ENCODE measurements at regions not wholly inside any gene's neighbourhood (a gene's known extent, or its start where the extent isn't known, plus 50 kb on each side); places are given as distances from the start of the nearest gene placed in this dataset.

DNA sequence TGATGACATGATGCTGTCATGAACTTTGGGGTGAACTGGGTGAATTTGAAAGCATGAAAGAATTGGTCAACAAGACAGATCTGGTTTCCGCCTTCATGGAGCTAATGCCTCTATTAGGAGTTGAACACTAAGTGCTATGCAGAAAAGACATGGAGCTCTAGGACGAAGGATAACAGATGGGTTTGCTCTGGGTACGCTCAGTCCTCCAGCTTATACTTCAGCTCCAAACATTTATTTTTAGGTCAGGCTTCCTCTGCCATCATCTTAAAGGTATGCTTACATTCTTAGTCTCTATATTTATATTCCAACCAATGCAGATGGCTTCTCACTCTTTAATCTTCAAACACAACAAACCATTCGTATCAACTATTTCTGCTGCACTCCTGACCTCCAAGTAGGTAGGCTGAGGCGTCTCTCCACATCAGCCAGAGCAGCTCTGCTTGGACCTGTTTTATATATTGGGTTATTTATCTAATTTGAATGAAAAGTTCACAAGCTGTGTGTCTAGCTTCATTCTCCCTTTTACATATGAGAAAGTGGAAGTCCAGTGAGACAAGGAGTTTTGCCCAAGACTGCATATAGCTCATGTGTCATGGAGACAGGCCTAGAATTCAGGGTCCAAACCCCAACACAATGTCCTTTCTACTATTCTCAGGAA is 226.3 kb downstream of the SPTSSA start:
- no peak for FAIRE-seq
- TF ChIP-seq POLR2A (IDR thresholded peaks at IDR 0.05; ENCODE audit: low read depth, low read length): no peak
- DNase-seq (ENCODE audit: insufficient read length, low spot score): no peak

DNA sequence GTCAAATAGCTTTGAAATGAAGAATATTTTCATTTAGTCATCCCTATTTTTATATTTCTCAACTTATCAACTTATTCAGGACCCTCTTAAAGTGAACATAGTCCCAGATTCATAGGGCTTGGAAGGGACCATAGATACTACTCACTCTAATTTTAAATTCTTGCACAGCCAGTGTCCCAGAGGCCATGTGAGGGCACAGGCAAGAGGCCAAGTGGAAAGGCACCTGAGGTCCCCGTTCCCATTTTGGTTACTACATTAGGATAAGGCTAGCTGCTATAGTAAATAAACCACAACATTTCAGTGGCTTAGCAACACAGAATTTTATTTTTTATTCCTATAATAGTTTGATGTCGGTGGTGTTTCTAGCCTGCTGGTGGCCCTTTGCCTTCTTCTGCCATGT is 227.8 kb downstream of the SPTSSA start:
- DNase-seq (ENCODE audit: insufficient read length, low spot score) (no peak), FAIRE-seq (no peak)
- no peak for TF ChIP-seq POLR2A (IDR thresholded peaks at IDR 0.05; ENCODE audit: low read depth, low read length)

DNA sequence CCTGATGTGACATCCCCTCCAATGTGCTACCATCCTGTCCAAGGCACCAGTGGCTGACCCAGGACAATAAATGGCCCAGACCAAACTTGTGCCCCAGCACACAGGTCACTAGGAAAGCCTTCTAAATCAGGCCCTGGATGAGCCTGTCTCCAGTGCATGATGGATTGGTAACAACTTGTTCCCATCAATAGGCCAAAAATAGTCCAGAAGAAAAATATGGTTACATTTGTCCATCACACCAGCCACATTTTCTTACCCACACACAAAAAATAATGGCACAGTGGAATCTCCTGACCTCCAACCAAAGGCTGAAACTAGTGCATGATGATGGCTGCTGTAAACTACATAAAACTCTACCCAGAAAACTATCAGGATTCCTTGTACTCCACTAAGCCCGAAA is 228.4 kb downstream of the SPTSSA start:
- TF ChIP-seq POLR2A (IDR thresholded peaks at IDR 0.05; ENCODE audit: low read depth, low read length): no peak
- no peak for FAIRE-seq

DNA sequence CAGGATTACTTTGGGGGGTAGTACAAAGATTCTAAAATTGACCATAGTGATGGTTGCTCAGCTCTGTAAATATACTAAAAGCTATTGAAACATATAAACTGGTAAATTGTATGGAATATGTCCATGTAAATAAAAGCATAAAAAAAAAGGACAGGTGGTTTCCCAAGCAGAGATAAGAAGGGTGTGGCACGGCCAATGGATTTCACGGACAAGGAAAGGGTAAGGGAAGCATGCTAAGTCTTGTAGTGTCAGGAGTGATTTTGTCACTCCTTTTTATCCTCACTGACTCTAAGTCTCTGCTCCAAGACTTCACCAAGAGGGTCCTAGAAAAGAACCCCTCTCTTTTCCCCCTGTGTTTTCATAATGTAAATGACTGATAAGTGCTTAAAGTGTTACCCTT is 229.2 kb downstream of the SPTSSA start:
- FAIRE-seq: no peak
- TF ChIP-seq POLR2A (IDR thresholded peaks at IDR 0.05; ENCODE audit: low read depth, low read length): no peak
- no peak for DNase-seq (ENCODE audit: insufficient read length, low spot score)

More for the DNA sequence above, 228.4 kb downstream of the SPTSSA start:
- no peak for DNase-seq (ENCODE audit: insufficient read length, low spot score)

DNA sequence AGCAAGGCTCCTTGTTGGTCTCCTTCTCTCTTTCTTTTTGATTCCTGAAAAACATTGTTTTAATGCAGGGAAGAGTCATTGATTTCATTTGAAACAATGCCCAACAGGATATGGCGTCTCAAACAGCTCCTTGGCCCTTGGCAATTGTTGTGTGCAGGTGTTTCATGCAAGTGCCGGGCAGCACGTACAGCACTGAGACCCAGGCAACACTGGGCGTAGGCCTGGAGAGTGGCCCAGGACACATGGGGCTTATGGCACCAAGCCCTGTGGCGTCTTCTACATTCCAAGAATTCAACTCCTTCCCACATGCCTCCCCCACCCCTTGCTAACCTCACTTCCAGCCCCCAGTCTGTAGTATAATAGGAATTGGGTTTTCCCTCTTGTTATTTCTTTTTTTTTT is 230.4 kb downstream of the SPTSSA start:
- no peak for TF ChIP-seq POLR2A (IDR thresholded peaks at IDR 0.05; ENCODE audit: low read depth, low read length)
- DNase-seq (ENCODE audit: insufficient read length, low spot score) (no peak), FAIRE-seq (no peak)

DNA sequence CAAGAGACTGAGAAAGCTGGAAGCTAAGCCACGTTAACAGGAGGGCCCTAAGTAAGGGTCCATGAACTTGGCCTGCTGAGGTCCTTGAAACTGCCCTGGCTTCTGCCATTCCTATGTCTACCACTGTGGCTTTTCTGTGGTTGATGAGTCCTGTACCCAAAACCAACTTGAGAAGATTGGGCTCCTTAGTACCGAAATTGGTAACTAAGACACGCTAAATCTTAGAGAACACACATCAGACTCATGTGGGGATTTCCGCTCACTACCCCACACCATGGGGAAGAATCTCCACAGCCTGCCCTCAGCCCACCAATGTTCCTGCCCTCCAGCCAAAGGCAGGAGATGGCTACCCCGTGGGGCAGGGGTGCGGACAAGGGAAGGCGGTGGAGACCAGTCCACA is 232.9 kb downstream of the SPTSSA start:
- FAIRE-seq (no peak), DNase-seq (ENCODE audit: insufficient read length, low spot score) (no peak)
- TF ChIP-seq POLR2A (IDR thresholded peaks at IDR 0.05; ENCODE audit: low read depth, low read length): no peak

DNA sequence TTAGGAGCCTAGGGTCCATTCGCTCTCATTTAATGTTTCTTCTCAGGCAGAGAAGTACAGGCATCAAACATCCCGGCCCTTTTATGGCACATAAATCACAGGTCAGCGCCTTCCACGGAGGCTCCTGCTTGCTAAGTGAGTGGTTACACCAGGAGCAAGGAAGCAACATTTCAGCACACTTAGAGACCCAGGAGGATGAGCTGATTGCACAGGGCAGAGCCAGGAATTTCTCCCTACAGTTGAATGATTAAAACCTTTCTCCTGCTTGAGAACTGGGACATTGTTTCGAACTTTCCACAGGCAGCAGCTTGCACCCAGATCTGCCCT is 233.4 kb downstream of the SPTSSA start:
- FAIRE-seq (no peak), DNase-seq (ENCODE audit: insufficient read length, low spot score) (no peak)
- no peak for TF ChIP-seq POLR2A (IDR thresholded peaks at IDR 0.05; ENCODE audit: low read depth, low read length)

DNA sequence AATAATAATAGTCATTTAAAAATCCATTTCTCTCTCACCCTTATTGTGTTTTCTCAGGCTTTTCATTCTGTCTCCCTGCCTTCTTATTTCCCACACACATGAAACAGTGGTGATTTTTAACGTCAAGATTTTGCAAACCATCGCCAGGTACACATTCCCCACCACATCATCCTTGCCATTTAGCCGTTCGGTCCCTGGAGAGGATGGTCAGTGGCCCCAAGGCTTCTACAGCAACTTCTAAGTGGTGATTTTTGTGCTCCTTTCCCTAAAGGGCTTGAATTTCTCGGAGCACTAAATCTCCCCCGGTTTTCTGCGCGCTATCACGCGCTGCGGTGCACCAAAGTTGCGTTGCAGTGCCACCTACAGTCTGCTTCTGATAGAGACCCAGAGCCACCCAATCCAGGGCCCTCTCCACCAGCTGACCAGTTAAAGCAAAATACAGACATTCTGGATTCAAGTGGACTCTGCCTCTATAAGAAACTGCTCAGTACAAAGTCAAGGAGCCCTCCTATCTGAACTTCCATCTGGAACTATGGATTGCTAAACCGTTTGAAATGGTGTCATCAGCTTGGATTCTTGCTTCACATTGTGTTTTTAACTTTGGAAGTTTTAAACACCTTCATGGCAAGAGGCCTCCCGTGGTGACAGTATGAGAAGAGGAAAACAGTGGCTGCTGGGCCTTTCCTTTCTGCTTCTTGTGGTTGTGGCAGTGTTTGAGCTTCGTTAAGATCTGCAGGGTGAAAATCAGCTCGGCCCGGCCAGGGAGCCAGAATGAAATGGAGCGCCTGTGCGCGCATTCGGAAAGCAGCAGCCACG is 234.0 kb downstream of the SPTSSA start:
- FAIRE-seq (peak; percentile 62), DNase-seq (ENCODE audit: insufficient read length, low spot score) (peak; percentile 66)
- TF ChIP-seq POLR2A (IDR thresholded peaks at IDR 0.05; ENCODE audit: low read depth, low read length): no peak

DNA sequence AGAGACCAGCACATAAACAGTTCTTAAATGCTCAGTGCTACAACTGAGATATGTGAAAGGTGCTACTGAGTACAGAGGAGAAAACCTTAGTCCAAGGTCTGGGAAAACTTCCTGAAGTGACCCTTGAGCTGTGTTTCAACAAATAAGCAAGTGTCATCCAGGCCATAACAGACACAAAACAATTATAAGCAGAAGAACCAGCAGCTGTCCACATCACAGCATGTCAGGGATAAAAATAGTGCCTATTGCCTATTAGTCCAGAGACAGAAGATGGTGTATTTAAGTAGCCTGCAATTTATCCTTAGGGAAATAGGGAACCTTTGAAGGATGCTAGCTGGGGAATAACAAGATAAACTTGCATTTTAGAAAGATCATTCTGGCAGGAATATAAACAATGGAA is 237.8 kb downstream of the SPTSSA start:
- no peak for TF ChIP-seq POLR2A (IDR thresholded peaks at IDR 0.05; ENCODE audit: low read depth, low read length)
- DNase-seq (ENCODE audit: insufficient read length, low spot score) (no peak), FAIRE-seq (no peak)

DNA sequence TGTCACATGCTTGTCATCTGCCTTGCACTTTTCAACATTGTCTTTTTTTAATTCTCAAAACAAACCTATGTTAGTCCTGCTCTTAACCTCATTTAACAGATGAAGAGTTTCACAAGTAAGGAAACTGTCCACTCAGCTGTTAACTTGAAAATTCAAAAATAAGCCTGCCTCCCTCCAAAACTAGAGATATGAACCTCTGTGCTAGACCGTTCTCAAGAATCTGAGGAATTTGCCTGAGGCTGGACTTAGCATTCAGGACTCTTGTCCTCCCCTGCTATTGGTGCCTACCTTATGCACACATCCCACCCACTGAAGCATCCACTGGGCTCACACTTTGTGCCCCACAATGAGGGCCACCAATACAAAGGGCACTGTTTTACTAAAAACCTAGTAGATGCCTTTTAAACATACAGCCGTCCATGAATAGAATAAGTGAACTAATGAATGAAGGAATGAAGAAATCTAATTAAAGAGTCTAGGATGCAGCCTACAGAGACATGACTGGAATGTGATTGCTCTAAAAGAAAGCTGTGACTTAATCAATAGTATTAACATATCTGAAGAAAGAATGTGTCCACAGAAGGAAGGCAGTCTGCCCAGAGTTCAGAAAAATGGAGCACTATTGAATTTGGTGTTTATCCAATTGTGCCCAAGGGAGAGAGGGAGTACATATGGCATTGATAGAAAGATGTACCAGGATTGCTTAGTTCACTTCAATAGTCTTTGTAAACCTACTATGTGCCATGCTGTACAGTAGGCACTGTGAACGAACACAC is 238.5 kb downstream of the SPTSSA start:
- no peak for DNase-seq (ENCODE audit: insufficient read length, low spot score)

DNA sequence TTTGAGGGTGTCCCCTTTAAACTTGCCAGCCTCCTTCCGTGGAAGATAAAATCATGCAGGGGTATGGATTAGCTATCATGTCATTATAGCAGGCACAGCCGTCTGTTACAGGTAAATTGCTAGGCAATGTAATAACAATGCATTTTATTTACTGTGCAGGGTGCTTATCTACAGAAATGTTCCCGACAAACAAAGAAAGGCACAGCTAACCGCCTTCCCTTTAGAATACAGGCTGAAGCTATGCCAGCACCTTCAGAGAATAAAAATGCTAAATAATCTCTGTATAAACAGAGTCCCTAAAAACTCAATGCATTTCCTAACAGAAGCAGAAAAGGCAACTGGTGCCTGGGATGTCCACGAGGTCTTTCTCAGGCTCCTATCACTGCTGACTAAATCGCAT is 239.2 kb downstream of the SPTSSA start:
- DNase-seq (ENCODE audit: insufficient read length, low spot score) (no peak), FAIRE-seq (no peak)
- TF ChIP-seq POLR2A (IDR thresholded peaks at IDR 0.05; ENCODE audit: low read depth, low read length): no peak

More for the DNA sequence above, 238.5 kb downstream of the SPTSSA start:
- FAIRE-seq: no peak
- no peak for TF ChIP-seq POLR2A (IDR thresholded peaks at IDR 0.05; ENCODE audit: low read depth, low read length)

DNA sequence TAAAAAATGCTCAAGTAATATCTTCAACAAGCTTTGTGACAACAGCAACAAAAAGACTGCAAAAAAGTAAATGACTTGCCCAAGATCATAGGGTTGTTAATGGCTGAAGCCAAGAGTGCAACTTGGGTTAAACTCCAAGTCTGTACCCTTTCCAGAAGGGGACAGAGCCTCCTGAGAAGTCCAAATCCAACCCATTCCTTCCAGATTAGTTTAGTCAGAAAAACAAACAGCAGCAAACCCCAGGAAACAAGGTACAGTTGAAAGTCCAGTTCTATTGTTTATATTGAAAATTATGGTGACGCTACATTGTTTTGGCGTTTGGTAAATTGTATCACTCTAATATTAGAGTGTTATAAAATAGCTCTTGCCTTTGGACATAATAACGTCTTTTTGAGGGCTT is 239.9 kb downstream of the SPTSSA start:
- FAIRE-seq (no peak), DNase-seq (ENCODE audit: insufficient read length, low spot score) (no peak)
- TF ChIP-seq POLR2A (IDR thresholded peaks at IDR 0.05; ENCODE audit: low read depth, low read length): no peak

DNA sequence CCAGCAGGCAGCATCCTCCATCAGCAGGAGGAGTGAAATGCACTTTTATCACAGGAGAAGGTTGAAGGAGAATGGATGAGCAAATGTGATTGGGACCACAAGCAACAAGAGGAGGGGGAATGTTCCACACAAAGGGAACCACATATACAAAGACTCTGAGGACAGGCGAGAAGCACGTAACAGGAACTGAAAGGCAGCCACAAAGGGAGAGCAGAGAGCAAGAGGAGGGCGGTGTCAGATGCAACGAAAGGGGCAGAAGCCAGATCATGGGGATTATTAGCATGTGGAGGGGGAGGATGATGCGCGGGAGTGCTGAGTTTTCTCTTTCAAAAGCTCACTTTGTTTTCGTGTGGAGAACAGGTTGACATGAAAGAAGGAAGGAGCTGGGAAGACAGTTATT is 241.1 kb downstream of the SPTSSA start:
- FAIRE-seq: no peak
- no peak for TF ChIP-seq POLR2A (IDR thresholded peaks at IDR 0.05; ENCODE audit: low read depth, low read length)
- DNase-seq (ENCODE audit: insufficient read length, low spot score): no peak

DNA sequence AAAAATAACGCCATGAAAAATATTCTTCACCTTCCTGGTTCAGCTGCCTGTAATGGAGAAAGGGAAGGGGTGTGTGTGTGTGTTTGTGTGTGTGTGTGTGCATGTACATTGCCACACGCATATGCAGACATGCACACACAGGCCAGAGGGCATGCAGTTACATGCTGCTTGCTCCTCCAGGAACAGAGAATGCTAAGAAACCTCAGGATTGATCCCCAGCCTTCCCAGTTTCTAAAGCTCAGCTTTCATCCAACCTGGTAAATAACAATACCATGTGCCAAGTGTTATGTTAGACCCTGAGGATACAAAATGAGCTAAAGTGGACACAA is 241.7 kb downstream of the SPTSSA start:
- TF ChIP-seq POLR2A (IDR thresholded peaks at IDR 0.05; ENCODE audit: low read depth, low read length): no peak
- DNase-seq (ENCODE audit: insufficient read length, low spot score) (no peak), FAIRE-seq (no peak)
